OCI-LY7 (cell line): ENCODE measurements at regions not wholly inside any gene's neighbourhood (a gene's known extent, or its start where the extent isn't known, plus 50 kb on each side); places are given as distances from the start of the nearest gene placed in this dataset.

Experiments used
- BruUV-seq: library from RNA; stranded (reverse); fragments of 400-500 nt; replicated peaks from 2 replicates; lab custom pipeline; 2021; lab: Mats Ljungman, UMichigan
- CTCF ChIA-PET: fragments of 300-600 bp; sonication (Branson Sonifier 250); formaldehyde crosslinking; loops from one replicate; lab custom pipeline; 2022; ENCODE audit warnings: antibody characterized with exemption; ENCODE audit not compliant: unreplicated experiment; lab: Charles Lee
- POLR2A ChIA-PET: fragments of 300-600 bp; sonication (Branson Sonifier 250); formaldehyde crosslinking; loops from one replicate; lab custom pipeline; 2022; ENCODE audit warnings: antibody characterized with exemption; lab: Charles Lee
- DNase-seq: peaks from one replicate; pipeline ENCODE4 v3.0.0-alpha.2; 2015; ENCODE audit warnings: low spot score
- H2AFZ ChIP-seq: fragments of 200-600 bp; sonication (generic), shearing (Covaris generic); 2 replicates; pipeline ENCODE4 v1.6.1; 2014; ENCODE audit warnings: mild to moderate bottlenecking, antibody characterized with exemption, low read length, moderate library complexity
- H3K27ac ChIP-seq: fragments of 200-600 bp; sonication (generic); 2 replicates; pipeline ENCODE4 v1.5.1; 2014; ENCODE audit warnings: mixed run types, low read depth, mild to moderate bottlenecking, moderate library complexity, low read length, inconsistent platforms; ENCODE audit not compliant: poor library complexity, severe bottlenecking
- H3K36me3 ChIP-seq: fragments of 200-600 bp; sonication (generic); 2 replicates; pipeline ENCODE4 v1.6.1; 2014; ENCODE audit warnings: mild to moderate bottlenecking, antibody characterized with exemption, low read length, moderate library complexity, mixed read lengths; ENCODE audit not compliant: insufficient read depth
- H3K4me1 ChIP-seq: fragments of 200-600 bp; sonication (generic); 2 replicates; pipeline ENCODE4 v1.5.1; 2014; ENCODE audit warnings: mild to moderate bottlenecking, low read length; ENCODE audit not compliant: insufficient read depth, poor library complexity, severe bottlenecking
- H3K4me2 ChIP-seq: fragments of 200-600 bp; sonication (generic); 2 replicates; pipeline ENCODE4 v1.6.1; 2014; ENCODE audit warnings: mild to moderate bottlenecking, low read length
- H3K4me3 ChIP-seq: fragments of 200-600 bp; sonication (generic); 2 replicates; pipeline ENCODE4 v1.5.1; 2014; ENCODE audit warnings: mild to moderate bottlenecking, low read depth, low read length; ENCODE audit not compliant: poor library complexity, severe bottlenecking
- H3K79me2 ChIP-seq: fragments of 200-600 bp; sonication (generic); 2 replicates; pipeline ENCODE4 v1.6.1; 2016; ENCODE audit warnings: low read depth, mild to moderate bottlenecking, low read length, moderate library complexity, mixed read lengths; ENCODE audit not compliant: insufficient read depth
- H3K9me2 ChIP-seq: fragments of 200-600 bp; sonication (generic); 2 replicates; pipeline ENCODE4 v1.6.1; 2016; ENCODE audit warnings: mild to moderate bottlenecking, low read length, mixed read lengths; ENCODE audit not compliant: insufficient read depth
- H3K9me3 ChIP-seq: fragments of 200-600 bp; sonication (generic); 2 replicates; pipeline ENCODE4 v1.6.1; 2014; ENCODE audit warnings: mild to moderate bottlenecking, mixed run types, low read length, mixed read lengths
- H4K20me1 ChIP-seq: fragments of 200-600 bp; sonication (generic); 2 replicates; pipeline ENCODE4 v1.6.1; 2014; ENCODE audit warnings: mild to moderate bottlenecking, antibody characterized with exemption, low read length, moderate library complexity, mixed read lengths; ENCODE audit not compliant: insufficient read depth
- EZH2phosphoT487 ChIP-seq: fragments of 200-600 bp; sonication (generic); IDR thresholded peaks from 2 replicates; pipeline ENCODE4 v1.6.1; 2018; ENCODE audit warnings: low read depth, borderline replicate concordance, mild to moderate bottlenecking, mixed run types, antibody characterized with exemption, low read length, moderate library complexity, mixed read lengths
- intact Hi-C: fragments of 100-400 bp; cut with micrococcal nuclease; formaldehyde crosslinking; loops from one replicate; pipeline ENCODE4 v1.10.0; 2022; ENCODE audit not compliant: unreplicated experiment
- TF ChIP-seq, protein P1 (sequence below): fragments of 200-600 bp; sonication (generic); conservative IDR thresholded peaks from 2 replicates; pipeline ENCODE4 v1.5.1; 2014; ENCODE audit warnings: mild to moderate bottlenecking, antibody characterized with exemption, low read length, moderate library complexity, mixed read lengths

DNA sequence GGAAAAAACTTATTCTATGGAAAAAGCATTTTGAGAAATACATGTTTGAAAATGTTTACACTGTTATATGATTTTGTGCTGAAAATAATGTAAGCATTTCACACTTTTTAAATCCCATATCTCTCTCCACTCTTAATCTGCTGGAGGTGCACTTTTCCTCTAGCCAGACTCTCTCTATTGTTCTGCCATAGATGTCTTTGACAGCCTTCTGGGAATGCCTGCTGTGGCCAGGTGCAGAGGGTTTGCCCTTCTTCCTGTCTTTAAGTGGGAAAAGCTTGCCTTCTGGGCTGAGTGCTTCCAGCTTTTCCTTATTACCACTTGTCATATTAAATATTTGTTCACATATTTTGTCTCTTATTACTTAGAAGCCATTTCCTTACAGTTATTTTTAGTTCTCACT is 60.1 kb upstream of the PPM1H start:
- Histone ChIP-seq H3K9me2 (no peaks in the 10 kb centered on the region), H3K4me1 (no peaks in the 10 kb centered on the region), H3K36me3 (no peaks in the 10 kb centered on the region), H3K79me2 (no peaks in the 10 kb centered on the region), H2AFZ (no peak overlapping the region), H3K4me2 (no peak overlapping the region), H3K4me3 (no peak overlapping the region), H3K9me3 (no peaks in the 10 kb centered on the region), H3K27ac (no peak overlapping the region), H4K20me1 (no peaks in the 10 kb centered on the region)
- intact Hi-C loops: no loop called here
- TF ChIP-seq EZH2phosphoT487: no peak
- TF ChIP-seq, protein P1, sequence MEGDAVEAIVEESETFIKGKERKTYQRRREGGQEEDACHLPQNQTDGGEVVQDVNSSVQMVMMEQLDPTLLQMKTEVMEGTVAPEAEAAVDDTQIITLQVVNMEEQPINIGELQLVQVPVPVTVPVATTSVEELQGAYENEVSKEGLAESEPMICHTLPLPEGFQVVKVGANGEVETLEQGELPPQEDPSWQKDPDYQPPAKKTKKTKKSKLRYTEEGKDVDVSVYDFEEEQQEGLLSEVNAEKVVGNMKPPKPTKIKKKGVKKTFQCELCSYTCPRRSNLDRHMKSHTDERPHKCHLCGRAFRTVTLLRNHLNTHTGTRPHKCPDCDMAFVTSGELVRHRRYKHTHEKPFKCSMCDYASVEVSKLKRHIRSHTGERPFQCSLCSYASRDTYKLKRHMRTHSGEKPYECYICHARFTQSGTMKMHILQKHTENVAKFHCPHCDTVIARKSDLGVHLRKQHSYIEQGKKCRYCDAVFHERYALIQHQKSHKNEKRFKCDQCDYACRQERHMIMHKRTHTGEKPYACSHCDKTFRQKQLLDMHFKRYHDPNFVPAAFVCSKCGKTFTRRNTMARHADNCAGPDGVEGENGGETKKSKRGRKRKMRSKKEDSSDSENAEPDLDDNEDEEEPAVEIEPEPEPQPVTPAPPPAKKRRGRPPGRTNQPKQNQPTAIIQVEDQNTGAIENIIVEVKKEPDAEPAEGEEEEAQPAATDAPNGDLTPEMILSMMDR: no peak
- ChIA-PET POLR2A (no interaction called here), CTCF (no interaction called here)
- BruUV-seq: no TSS peak
- DNase-seq: no peak

DNA sequence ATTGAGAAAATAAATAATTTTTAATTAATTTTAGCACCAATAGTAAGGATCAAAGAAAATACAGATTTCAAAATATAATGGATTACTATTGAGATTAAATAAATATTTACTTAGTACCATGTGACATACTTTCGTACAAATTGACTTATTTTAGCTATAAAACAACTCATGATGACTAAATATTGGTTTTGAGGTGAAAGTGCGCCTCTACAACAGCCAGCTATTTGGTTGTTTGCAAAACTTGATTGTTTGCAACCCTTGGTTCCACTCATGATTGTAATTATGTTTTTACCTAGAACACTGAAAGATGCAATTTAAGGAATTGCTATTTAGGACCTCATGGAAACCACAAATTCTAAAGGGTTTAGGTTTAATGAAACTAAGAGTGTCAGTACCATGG is 51.9 kb upstream of the PPM1H start:
- no TSS peak for BruUV-seq
- Histone ChIP-seq H3K27ac (no peak overlapping the region), H3K4me1 (no peaks in the 10 kb centered on the region), H3K36me3 (no peaks in the 10 kb centered on the region), H3K4me2 (no peak overlapping the region), H4K20me1 (no peaks in the 10 kb centered on the region), H3K4me3 (no peak overlapping the region), H3K9me2 (no peaks in the 10 kb centered on the region), H2AFZ (no peak overlapping the region), H3K79me2 (no peaks in the 10 kb centered on the region), H3K9me3 (no peaks in the 10 kb centered on the region)
- intact Hi-C loops: no loop called here
- ChIA-PET CTCF (no interaction called here), POLR2A (no interaction called here)
- DNase-seq: no peak
- TF ChIP-seq EZH2phosphoT487: no peak
